C4-2B (cell line): ENCODE measurements at regions not wholly inside any gene's neighbourhood (a gene's known extent, or its start where the extent isn't known, plus 50 kb on each side); places are given as distances from the start of the nearest gene placed in this dataset.

Experiments used
- H3K27ac ChIP-seq: fragments of 450-650 bp; 2 replicates; pipeline ENCODE4 v1.5.1; 2017
- ZFX ChIP-seq: fragments of 450-650 bp; IDR thresholded peaks from 2 replicates; pipeline ENCODE4 v1.6.1; 2017
- TF ChIP-seq, protein P1 (sequence below): fragments of 450-650 bp; conservative IDR thresholded peaks from 2 replicates; pipeline ENCODE4 v1.5.1; 2017; ENCODE audit warnings: mild to moderate bottlenecking

DNA sequence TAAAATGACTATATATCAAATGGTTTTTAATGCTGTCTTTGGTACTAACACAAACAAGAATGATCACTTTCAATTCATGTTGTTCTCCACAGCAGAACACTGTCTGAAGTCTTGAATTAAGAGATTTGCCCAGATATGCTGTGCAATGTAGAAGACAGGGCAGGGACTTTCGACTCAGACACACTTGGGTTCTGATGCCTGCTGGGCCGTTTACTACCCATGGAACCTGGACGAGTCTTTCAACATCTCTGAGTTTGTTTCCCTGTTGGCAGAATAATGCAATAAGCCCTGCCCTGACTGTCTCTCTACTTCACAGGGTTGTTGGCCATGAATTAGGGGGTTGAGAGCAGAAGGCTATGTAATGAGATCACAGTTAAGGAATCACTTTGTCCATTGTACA is 162.6 kb upstream of the TMPO start:
- TF ChIP-seq, protein P1, sequence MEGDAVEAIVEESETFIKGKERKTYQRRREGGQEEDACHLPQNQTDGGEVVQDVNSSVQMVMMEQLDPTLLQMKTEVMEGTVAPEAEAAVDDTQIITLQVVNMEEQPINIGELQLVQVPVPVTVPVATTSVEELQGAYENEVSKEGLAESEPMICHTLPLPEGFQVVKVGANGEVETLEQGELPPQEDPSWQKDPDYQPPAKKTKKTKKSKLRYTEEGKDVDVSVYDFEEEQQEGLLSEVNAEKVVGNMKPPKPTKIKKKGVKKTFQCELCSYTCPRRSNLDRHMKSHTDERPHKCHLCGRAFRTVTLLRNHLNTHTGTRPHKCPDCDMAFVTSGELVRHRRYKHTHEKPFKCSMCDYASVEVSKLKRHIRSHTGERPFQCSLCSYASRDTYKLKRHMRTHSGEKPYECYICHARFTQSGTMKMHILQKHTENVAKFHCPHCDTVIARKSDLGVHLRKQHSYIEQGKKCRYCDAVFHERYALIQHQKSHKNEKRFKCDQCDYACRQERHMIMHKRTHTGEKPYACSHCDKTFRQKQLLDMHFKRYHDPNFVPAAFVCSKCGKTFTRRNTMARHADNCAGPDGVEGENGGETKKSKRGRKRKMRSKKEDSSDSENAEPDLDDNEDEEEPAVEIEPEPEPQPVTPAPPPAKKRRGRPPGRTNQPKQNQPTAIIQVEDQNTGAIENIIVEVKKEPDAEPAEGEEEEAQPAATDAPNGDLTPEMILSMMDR = no peak
- TF ChIP-seq ZFX = no peak
- no peak overlapping the region for H3K27ac ChIP-seq

DNA sequence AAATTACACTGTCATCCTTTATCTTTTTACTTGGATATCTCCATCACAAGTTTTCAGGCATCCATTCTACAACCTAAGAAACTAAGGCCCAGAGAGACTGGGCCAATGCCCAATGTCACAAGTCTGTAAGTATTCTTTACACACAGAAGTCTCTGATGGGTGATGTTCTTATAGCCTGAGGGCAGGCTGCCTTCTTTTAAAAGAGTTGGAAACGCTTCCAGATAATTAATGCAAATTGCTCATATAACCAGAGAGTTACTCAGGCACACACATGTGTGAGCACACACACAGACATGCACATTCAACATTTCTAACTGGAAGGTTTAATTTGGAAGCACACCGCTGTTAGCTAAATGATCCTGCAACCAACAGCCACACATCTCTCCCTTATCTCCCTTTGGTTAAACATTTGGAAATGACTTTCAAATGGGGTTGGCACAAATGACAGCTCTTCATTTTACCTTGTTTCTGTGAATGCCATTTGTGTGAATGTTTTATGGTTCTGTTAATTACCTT is 160.8 kb upstream of the TMPO start:
- TF ChIP-seq, protein P1 = no peak
- no peak for TF ChIP-seq ZFX
- no peak overlapping the region for H3K27ac ChIP-seq

DNA sequence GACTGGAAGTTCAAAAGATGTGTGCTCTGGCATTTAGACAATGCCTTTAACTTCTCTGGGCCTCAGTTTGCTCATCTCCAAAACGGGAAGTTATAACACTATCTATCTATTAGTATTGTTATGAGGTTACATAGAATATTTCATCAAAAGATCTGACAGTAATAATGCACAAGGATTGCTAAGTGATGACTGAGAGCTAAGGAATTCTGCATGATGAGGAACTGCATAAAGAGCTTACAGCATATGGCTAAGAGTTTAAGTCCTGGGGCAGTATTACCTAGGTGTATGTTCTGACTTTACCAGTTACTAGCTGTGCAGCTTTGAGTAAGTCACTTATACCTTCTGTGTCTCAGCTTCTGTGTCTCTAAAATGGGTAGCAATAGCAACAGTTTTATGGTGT is 160.1 kb upstream of the TMPO start:
- no peak overlapping the region for H3K27ac ChIP-seq

DNA sequence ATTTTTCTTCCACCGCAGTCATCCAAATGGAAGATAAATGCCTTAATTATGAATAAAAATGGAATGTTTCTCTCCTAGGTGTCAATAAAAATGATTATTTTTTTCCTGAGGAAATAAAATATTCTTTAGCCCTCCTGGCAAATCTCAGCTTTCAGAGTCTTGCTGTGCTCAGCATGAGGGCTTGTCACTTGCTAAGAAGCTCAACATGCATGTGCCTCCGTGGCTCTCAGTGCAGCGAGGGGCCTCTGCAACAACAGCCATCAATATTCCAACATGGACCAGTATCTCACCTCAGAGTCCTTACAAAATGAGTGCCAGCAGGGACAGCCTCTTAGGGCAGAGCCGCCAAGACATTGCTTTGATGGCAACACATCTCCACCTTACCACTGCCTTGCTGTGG is 159.5 kb upstream of the TMPO start:
- TF ChIP-seq ZFX = no peak
- TF ChIP-seq, protein P1 = no peak
- H3K27ac ChIP-seq = no peak overlapping the region

More for the DNA sequence above, 160.1 kb upstream of the TMPO start:
- TF ChIP-seq, protein P1 = no peak
- no peak for TF ChIP-seq ZFX

DNA sequence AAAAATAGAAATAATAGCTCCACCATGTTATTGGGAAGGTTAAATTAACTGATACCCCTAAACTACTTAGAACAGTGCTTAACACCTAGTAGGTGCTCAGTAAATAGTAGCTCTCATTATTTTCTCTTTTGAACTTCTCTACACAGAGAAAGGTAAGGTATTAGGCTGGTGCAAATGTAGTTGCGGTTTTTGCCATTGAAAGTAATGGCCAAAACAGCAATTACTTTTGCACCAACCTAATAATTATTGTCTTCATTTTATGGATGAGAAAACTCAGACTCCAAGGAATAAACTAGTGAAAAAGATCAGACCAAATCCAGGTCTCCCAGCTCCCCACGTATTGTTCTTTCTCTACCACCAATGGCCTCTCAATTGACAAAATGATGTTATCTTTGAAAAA is 157.2 kb upstream of the TMPO start:
- H3K27ac ChIP-seq = no peak overlapping the region
- no peak for TF ChIP-seq ZFX
- TF ChIP-seq, protein P1 = no peak

DNA sequence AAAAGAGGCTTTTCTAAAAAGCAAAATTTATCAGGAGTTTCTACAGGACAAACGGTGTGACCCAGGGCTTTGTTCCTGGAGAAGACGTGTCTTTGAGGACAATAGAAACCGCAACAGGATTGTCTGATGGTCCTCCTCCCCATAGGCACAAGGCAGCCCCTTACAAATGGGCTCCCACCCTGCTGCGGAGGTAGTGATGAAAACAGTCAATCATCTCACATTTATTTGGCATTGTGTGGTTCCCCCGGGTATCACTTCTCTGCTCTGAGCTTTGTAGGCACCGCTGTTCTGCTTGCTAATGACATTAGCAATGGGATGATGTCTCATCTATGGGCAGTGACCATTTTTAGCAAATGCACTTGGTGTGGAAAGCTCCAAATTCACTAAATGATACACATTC is 155.5 kb upstream of the TMPO start:
- TF ChIP-seq, protein P1 = no peak
- no peak for TF ChIP-seq ZFX
- H3K27ac ChIP-seq = no peak overlapping the region

DNA sequence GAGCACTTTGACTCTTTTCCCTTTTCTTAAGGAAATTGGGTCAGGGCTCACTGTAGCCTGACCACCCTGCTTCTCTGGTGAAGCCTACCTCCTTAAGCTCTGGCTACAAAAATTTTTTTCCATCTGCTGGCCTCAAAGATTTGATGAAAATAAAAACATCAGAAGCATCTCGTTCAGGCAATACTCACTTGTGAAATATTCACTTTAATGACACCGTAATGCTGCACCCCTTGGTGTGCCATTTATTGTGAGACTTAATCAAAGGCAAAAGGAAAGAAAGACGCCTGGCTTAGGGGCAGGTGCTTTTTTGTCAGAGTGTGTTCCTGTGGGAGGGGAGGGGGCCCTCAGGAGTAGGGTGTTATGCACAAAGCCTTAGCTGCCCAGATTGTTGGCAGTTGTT is 155.0 kb upstream of the TMPO start:
- no peak overlapping the region for H3K27ac ChIP-seq
- TF ChIP-seq, protein P1 = no peak
- no peak for TF ChIP-seq ZFX
